Sciatic nerve (tissue), 2 donors: ENCODE measurements at regions not wholly inside any gene's neighbourhood (a gene's known extent, or its start where the extent isn't known, plus 50 kb on each side); places are given as distances from the start of the nearest gene placed in this dataset.
"Not testable (repeated sequence)": the region's sequence is repeated elsewhere in the genome, so short reads cannot be mapped to it uniquely, and the experiment has no call there.

Experiments used
- ATAC-seq: fragments of 200-7000 bp; cut with Tn5 transposase; one replicate; pipeline ENCODE4 v1.9.1; 2020; ENCODE audit warnings: mild to moderate bottlenecking, moderate library complexity
- DNase-seq: peaks from one replicate; pipeline ENCODE4 v3.0.0-alpha.2; 2020; ENCODE audit warnings: low spot score
- intact Hi-C: fragments of 100-400 bp; cut with DNase I; formaldehyde crosslinking; loops from one replicate; pipeline ENCODE4 v1.14.2; 2022
- donor health status: DM: no; HTN: no; CAD: no.
- donor health status: DM: no; HTN: no; CAD: no.

GRCh38 chr10:84008878-84009277 is 130.4 kb upstream of the GHITM start:
- intact Hi-C loops, result no loop called here
- DNase-seq (no peak), ATAC-seq (no peak)

GRCh38 chr10:84012431-84012830 is 126.9 kb upstream of the GHITM start:
- intact Hi-C loops, result no loop called here
- ATAC-seq (no peak), DNase-seq (no peak)

GRCh38 chr10:84012831-84013458 is 126.4 kb upstream of the GHITM start:
- DNase-seq (no peak), ATAC-seq (no peak)
- intact Hi-C loops, result no loop called here

- DNase-seq (no peak), ATAC-seq (no peak)
- intact Hi-C loops, result no loop called here
Measured at GRCh38 chr10:84015877-84016595, 123.3 kb upstream of the GHITM start.

GRCh38 chr10:84018826-84019225 is 120.5 kb upstream of the GHITM start:
- no peak for DNase-seq
- intact Hi-C loops, result no loop called here
- no peak for ATAC-seq

GRCh38 chr10:84019854-84020458 is 119.4 kb upstream of the GHITM start:
- ATAC-seq, DNase-seq, intact Hi-C loops: not testable (repeated sequence)

GRCh38 chr10:84026821-84027257 is 112.5 kb upstream of the GHITM start:
- intact Hi-C loops, result no loop called here
- DNase-seq, result no peak
- no peak for ATAC-seq

- ATAC-seq, result no peak
- intact Hi-C loops, result no loop called here
- DNase-seq, result no peak
Measured at GRCh38 chr10:84029840-84030239, 109.5 kb upstream of the GHITM start.

- intact Hi-C loops, result no loop called here
- DNase-seq, result no peak
- ATAC-seq, result no peak
Measured at GRCh38 chr10:84038035-84038434, 101.3 kb upstream of the GHITM start.

GRCh38 chr10:84039957-84040356 is 99.4 kb upstream of the GHITM start:
- intact Hi-C loops, result no loop called here
- ATAC-seq, result no peak

GRCh38 chr10:84047258-84048010 is 91.9 kb upstream of the GHITM start:
- DNase-seq, result no peak
- intact Hi-C loops, result no loop called here
- no peak for ATAC-seq

More at GRCh38 chr10:84039957-84040356, 99.4 kb upstream of the GHITM start:
- no peak for DNase-seq

- intact Hi-C loops, result loop anchor here (5.0 kb wide), 1 partner anchor 542 kb away; no protein-coding TSS in a partner anchor
- ATAC-seq, result no peak
- no peak for DNase-seq
Measured at GRCh38 chr10:84049645-84050011, 89.7 kb upstream of the GHITM start.

- no peak for DNase-seq
- ATAC-seq, result no peak
Measured at GRCh38 chr10:84053626-84054025, 85.7 kb upstream of the GHITM start.

GRCh38 chr10:84054743-84055142 is 84.6 kb upstream of the GHITM start:
- no peak for ATAC-seq
- no peak for DNase-seq
- intact Hi-C loops, result loop anchor here (5.0 kb wide), 1 partner anchor 547 kb away; no protein-coding TSS in a partner anchor

More at GRCh38 chr10:84053626-84054025, 85.7 kb upstream of the GHITM start:
- intact Hi-C loops, result loop anchor here (5.0 kb wide), 1 partner anchor 546 kb away; no protein-coding TSS in a partner anchor

- ATAC-seq (no peak), DNase-seq (no peak)
- intact Hi-C loops, result no loop called here
Measured at GRCh38 chr10:84059526-84059925, 79.8 kb upstream of the GHITM start.

- intact Hi-C loops, result no loop called here
Measured at GRCh38 chr10:84063440-84063839, 75.9 kb upstream of the GHITM start.

GRCh38 chr10:84065804-84066601 is 73.3 kb upstream of the GHITM start:
- DNase-seq (no peak), ATAC-seq (no peak)
- intact Hi-C loops, result no loop called here

More at GRCh38 chr10:84063440-84063839, 75.9 kb upstream of the GHITM start:
- no peak for ATAC-seq
- DNase-seq, result no peak

- ATAC-seq (no peak), DNase-seq (no peak)
- intact Hi-C loops, result no loop called here
Measured at GRCh38 chr10:84074521-84074920, 64.8 kb upstream of the GHITM start.
